Limb (tissue), 2 donors: ENCODE measurements at regions not wholly inside any gene's neighbourhood (a gene's known extent, or its start where the extent isn't known, plus 50 kb on each side); places are given as distances from the start of the nearest gene placed in this dataset.

ENCODE experiments used
- DNase-seq, 2 donors: peaks; one replicate each; pipeline ENCODE4 v3.0.0-alpha.2; 2016; ENCODE audit errors: extremely low spot score in 2 of 2

- no peak for DNase-seq
These were observed 78.9 kb upstream of the CTTNBP2NL start for GRCh38 chr1:112317140-112317539.

DNA sequence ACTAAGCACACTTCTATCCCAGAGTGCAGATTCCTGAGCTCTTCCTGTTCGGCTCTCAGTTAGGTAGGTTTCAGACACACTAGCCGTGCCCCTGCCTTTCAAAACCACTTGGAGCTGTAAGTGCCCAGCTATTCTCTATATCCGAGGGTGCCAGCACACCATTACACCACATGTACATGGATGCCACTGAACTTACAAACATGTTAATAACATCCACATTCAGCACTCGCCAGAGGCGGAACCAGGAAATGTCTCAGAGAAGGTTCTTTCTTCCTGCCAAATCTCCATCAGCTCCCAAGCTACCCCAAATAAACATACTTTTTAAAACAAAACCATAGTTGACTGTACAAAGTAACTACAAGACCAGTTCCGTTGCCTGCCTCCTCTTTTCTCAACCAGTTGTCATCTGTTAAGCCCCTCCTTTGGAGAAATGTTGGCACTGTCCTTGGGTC, 78.4 kb upstream of the CTTNBP2NL start:
- no peak for DNase-seq

DNA sequence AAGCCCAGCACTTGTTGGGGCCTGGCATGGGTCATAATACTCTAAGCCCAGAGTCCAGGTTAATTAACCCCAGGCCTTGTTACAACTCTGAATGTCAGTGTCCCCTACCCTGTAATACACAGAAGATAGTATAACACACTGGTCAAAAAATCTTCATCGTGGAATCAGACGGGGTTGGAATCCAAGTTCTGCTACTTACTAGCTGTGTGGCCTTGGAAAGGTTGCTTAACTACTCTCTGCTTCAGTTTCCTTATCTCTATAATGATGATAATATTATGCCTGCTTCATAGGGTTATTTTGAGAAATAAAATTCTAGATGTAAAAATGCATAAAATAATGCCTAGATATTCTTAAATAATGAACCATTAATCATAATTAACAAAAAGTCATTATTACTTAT, 77.8 kb upstream of the CTTNBP2NL start:
- DNase-seq: no peak

GRCh38 chr1:112318698-112319370, 77.2 kb upstream of the CTTNBP2NL start:
- no peak for DNase-seq

- no peak for DNase-seq
These were observed 76.5 kb upstream of the CTTNBP2NL start for GRCh38 chr1:112319371-112320040.

- DNase-seq: no peak
These were observed 76.0 kb upstream of the CTTNBP2NL start for GRCh38 chr1:112320058-112320457.

DNA sequence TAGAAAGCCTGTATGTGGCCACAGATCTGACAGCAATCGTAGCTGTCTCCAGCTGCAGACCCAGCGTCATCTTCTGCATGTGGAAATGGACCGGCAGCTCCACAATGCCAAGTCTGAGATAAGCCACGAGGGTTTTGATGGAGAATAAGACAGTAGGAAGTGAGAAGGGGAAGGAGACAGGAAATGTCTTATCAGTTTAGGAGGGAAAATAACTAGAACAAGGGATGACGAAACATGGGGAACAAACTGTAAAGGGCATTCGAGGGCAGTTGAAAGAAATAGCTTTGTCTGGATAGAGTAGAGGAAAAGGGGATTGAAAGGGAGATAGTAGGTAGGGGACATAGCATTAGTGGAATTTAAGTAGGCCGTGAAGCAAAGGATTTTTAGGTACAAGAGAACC, 74.0 kb upstream of the CTTNBP2NL start:
- DNase-seq: no peak

- DNase-seq: no peak
These were observed 72.9 kb upstream of the CTTNBP2NL start for GRCh38 chr1:112322983-112323678.

DNA sequence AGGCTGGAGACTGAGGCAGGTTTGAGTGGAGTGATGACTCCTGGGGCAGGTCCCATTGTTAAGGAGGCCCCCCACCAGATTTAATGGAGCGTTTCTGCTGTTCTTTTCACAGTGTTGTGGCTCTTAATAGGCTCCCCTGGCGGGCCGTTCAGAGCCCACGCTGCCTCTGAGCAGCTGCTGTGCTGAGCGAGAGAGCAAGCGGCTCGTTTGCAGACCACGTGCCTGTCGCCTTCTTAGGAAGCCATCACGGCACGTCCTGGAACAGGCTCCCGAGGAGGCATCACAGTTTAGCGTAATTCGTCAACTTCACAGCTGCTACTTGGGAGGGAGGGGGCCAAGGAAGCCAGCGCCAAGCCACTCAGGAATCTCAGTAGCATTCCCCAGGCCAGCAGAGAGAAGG, 70.5 kb upstream of the CTTNBP2NL start:
- DNase-seq: peak; percentile 41 to 63

- no peak for DNase-seq
These were observed 67.4 kb upstream of the CTTNBP2NL start for GRCh38 chr1:112328600-112328999.

- DNase-seq: peak in 1 of 2 donors; percentile 66
These were observed 63.6 kb upstream of the CTTNBP2NL start for GRCh38 chr1:112332176-112333150.

DNA sequence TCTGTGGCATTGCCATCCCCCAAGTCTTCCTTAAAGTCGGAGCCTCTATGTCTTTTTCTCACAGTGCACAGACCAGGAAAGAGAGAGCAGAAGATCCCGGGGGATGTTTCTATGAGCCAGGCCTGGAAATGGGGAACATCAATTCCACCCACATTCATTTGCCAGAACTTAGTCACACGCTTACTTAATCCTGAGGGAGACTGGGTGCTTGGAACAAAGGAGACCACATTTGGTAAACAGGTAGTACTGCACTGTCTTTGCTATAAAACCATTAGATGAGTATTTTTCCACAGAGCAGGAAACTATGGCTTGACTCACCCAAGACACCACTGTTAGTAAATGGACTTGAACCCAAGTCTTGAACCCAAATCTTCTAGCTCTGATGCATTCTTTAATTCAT, 60.7 kb upstream of the CTTNBP2NL start:
- no peak for DNase-seq

DNA sequence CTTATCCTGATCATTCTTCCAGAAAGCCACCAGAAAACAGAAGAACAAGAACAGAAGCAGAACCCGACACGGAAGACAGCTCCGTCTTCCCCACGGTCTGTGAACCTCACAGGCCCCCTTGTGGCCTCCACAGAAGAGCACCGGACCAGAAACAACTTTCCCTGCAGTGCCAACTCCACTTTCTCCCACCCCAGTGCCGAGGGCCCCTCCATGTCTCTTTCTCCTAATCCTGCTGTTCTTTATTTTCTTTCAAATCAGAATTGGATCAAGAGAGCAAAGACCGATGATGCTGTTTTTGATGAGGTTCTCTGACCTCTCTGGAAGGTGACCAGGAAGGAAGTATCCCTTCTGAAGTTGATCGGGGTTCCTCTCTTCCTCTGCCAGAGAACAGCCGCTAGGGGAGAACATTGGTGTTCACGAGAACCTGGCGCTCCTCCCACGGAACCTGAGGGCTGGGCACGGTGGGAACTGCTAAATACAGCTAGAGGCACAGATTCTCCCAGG, 58.9 kb upstream of the CTTNBP2NL start:
- no peak for DNase-seq

DNA sequence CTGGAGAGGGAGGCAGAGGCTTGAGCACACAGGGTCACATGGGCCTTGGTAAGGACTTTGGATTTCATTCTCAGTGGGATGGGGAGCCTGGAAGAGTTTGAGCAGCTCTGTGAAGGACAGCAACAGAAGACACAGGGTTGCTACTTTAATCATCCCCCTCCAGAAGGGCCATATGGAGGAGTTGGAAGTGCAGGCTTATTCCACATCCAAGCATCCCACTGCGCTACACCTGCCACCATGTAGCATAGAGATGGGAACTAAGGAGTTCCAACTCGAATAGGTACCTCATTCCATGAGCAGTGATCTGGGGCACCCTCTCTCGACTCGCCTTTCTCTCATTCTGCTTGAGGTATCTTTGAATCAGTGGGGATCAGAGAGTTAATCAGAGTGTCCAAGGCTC, 54.0 kb upstream of the CTTNBP2NL start:
- no peak for DNase-seq

GRCh38 chr1:112342558-112342957, 53.5 kb upstream of the CTTNBP2NL start:
- no peak for DNase-seq

DNA sequence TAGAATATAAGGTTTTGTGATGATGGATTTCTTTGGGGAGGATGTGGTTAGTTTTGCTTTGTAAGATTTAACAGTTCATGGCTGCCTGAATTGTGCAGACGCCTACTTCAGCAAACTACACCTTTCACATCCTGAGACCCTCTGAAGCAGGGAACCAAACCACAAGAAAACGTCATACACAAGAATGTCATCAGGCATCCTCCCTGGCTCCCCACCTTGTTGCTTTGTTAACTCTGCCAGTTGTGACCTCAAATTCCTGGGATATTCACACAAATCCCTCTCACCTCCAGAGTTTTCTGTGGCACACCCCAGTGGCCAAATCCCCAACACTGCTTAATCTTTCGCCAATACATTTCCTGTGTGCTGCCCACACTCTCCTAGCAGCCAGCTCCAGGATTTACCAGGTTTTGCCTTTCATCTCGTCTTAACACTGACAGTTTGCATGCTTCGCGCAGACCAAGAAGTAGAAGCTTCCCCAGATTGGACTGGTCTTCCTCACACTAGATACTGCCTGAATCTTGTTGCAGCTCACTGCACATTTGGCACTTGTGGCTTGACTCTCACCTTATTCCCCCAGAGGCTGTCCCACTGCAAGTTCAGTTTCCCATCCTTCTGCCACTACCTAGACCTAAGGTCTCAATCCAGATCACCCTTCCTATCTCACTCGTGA, 51.1 kb upstream of the CTTNBP2NL start:
- DNase-seq: no peak
